Right lobe of liver (tissue), 4 donors: ENCODE measurements at regions not wholly inside any gene's neighbourhood (a gene's known extent, or its start where the extent isn't known, plus 50 kb on each side); places are given as distances from the start of the nearest gene placed in this dataset.

ENCODE experiments used
- POLR2A ChIP-seq: fragments of 450-650 bp; IDR thresholded peaks from one replicate; pipeline ENCODE4 v1.6.1; 2017; ENCODE audit warnings: antibody characterized with exemption, mild to moderate bottlenecking
- TF ChIP-seq, protein P1 (sequence below), 4 donors: fragments of 200-600 bp in 3 of 4; fragments of 450-650 bp in 1 of 4; IDR thresholded peaks; one replicate each; pipeline versions ENCODE4 v1.5.1 to v1.8.0; 2016 to 2022; ENCODE audit warnings: antibody characterized with exemption in 4 of 4, mild to moderate bottlenecking in 2 of 4
- donor health status: DM: no; HTN: no; CAD: no.
- donor health status: DM: no; HTN: no; CAD: no.
- donor health status: DM: no; HTN: yes; CAD: no.

DNA sequence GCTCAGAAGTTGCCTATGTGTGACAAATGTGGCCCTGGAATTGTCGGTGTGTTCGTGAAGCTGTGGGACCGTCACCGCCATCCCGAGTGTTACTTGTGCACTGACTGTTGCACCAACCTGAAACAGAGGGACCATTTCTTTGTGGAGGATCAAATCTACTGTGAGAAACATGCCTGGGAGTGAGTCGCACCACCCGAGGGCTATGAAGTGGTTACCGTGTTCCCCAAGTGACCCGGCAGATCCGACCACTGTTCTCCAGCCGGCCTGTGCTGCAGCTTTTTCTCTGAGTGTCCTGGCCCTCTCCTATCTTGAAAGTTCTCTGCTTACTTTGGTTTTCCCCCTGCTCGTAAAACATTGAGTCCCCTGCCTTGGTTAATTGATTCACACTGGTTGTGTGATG, 65.3 kb downstream of the VCPKMT start:
- no peak for TF ChIP-seq POLR2A
- TF ChIP-seq, protein P1, sequence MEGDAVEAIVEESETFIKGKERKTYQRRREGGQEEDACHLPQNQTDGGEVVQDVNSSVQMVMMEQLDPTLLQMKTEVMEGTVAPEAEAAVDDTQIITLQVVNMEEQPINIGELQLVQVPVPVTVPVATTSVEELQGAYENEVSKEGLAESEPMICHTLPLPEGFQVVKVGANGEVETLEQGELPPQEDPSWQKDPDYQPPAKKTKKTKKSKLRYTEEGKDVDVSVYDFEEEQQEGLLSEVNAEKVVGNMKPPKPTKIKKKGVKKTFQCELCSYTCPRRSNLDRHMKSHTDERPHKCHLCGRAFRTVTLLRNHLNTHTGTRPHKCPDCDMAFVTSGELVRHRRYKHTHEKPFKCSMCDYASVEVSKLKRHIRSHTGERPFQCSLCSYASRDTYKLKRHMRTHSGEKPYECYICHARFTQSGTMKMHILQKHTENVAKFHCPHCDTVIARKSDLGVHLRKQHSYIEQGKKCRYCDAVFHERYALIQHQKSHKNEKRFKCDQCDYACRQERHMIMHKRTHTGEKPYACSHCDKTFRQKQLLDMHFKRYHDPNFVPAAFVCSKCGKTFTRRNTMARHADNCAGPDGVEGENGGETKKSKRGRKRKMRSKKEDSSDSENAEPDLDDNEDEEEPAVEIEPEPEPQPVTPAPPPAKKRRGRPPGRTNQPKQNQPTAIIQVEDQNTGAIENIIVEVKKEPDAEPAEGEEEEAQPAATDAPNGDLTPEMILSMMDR (IDR thresholded peaks at IDR 0.05): no peak
